CD4-positive, alpha-beta memory T cell (primary cell): ENCODE measurements at regions not wholly inside any gene's neighbourhood (a gene's known extent, or its start where the extent isn't known, plus 50 kb on each side); places are given as distances from the start of the nearest gene placed in this dataset.

ENCODE experiments used
- CTCF ChIA-PET: fragments of 350-600 bp; sonication (Branson Sonifier 250); formaldehyde crosslinking; loops from one replicate; lab custom pipeline; 2021; ENCODE audit warnings: inconsistent platforms; ENCODE audit not compliant: partially characterized antibody; lab: Charles Lee
- POLR2A ChIA-PET: fragments of 350-600 bp; sonication (Branson Sonifier 250); formaldehyde crosslinking; loops from one replicate; lab custom pipeline; 2021; ENCODE audit not compliant: partially characterized antibody; lab: Charles Lee
- DNase-seq, 5 donors: peaks; one replicate each; pipeline versions ENCODE4 v3.0.0 to v3.0.0-alpha.2; 2020 to 2022; ENCODE audit warnings: mixed read lengths in 1 of 5
- H3K27ac ChIP-seq: one replicate; pipeline ENCODE4 v1.7.0; 2013; ENCODE audit warnings: low read depth, low read length
- H3K27me3 ChIP-seq: 2 replicates; pipeline ENCODE4 v1.7.0; 2013; ENCODE audit warnings: mild to moderate bottlenecking, low read length, moderate library complexity; ENCODE audit not compliant: insufficient read depth
- H3K36me3 ChIP-seq: 2 replicates; pipeline ENCODE4 v1.7.0; 2013; ENCODE audit warnings: mild to moderate bottlenecking, low read length, moderate library complexity; ENCODE audit not compliant: insufficient read depth
- H3K4me1 ChIP-seq: 2 replicates; pipeline ENCODE4 v1.7.0; 2013; ENCODE audit warnings: mild to moderate bottlenecking, low read length, moderate library complexity; ENCODE audit not compliant: insufficient read depth
- H3K4me3 ChIP-seq, 2 donors: one replicate each; pipeline ENCODE4 v1.7.0; 2013; ENCODE audit warnings: low read length in 2 of 2, mild to moderate bottlenecking in 1 of 2
- H3K9me3 ChIP-seq, 2 donors: one replicate each; pipeline ENCODE4 v1.7.0; 2013; ENCODE audit warnings: low read length in 2 of 2, control low read depth in 1 of 2; ENCODE audit not compliant: control insufficient read depth in 1 of 2
- H3K27ac Mint-ChIP-seq, 7 donors: one replicate each; pipeline ENCODE4 v1.8.0; 2020 to 2021; ENCODE audit warnings: mixed read lengths in 7 of 7, mild to moderate bottlenecking in 6 of 7, inconsistent platforms in 3 of 7, moderate library complexity in 3 of 7
- H3K27me3 Mint-ChIP-seq, 2 donors: one replicate each; pipeline ENCODE4 v1.8.0; 2020 to 2021; ENCODE audit warnings: mixed read lengths in 2 of 2
- H3K36me3 Mint-ChIP-seq, 2 donors: one replicate each; pipeline ENCODE4 v1.8.0; 2020 to 2021; ENCODE audit warnings: mixed read lengths in 2 of 2, inconsistent platforms in 1 of 2, mild to moderate bottlenecking in 1 of 2
- H3K4me1 Mint-ChIP-seq, 4 donors: one replicate each; pipeline ENCODE4 v1.8.0; 2020 to 2021; ENCODE audit warnings: mixed read lengths in 4 of 4, mild to moderate bottlenecking in 1 of 4
- H3K4me3 Mint-ChIP-seq, 8 donors: one replicate each; pipeline ENCODE4 v1.8.0; 2020 to 2021; ENCODE audit warnings: mixed read lengths in 8 of 8, mild to moderate bottlenecking in 7 of 8, moderate library complexity in 6 of 8, inconsistent platforms in 3 of 8
- H3K9me3 Mint-ChIP-seq, 8 donors: one replicate each; pipeline ENCODE4 v1.8.0; 2020 to 2021; ENCODE audit warnings: mixed read lengths in 8 of 8, mild to moderate bottlenecking in 5 of 8, inconsistent platforms in 3 of 8, moderate library complexity in 1 of 8
- intact Hi-C: fragments of 100-400 bp; cut with micrococcal nuclease; formaldehyde crosslinking; loops from one replicate; pipeline ENCODE4 v1.15.1; 2023

GRCh38 chr11:26096451-26096850 lies 235.5 kb upstream of the ANO3 start:
- DNase-seq = no peak
- Histone ChIP-seq H3K4me1 (no peaks in the 10 kb centered on the region), H3K36me3 (no peaks in the 10 kb centered on the region), H3K9me3 (no peaks in the 10 kb centered on the region), H3K27me3 (no peaks in the 10 kb centered on the region), H3K4me3 (no peak overlapping the region), H3K27ac (no peak overlapping the region)
- no peak overlapping the region for H3K27ac Mint-ChIP-seq
- H3K4me3 Mint-ChIP-seq = no peak overlapping the region
- H3K9me3 Mint-ChIP-seq = peaks cover 0 to 22% (median 4%) of the 10 kb centered on the region in 8 donors
- intact Hi-C loops = no loop called here
- no peaks in the 10 kb centered on the region for H3K4me1 Mint-ChIP-seq
- ChIA-PET POLR2A (no interaction called here), CTCF (no interaction called here)
- H3K27me3 Mint-ChIP-seq = no peaks in the 10 kb centered on the region
- no peaks in the 10 kb centered on the region for H3K36me3 Mint-ChIP-seq

- Mint-ChIP-seq H3K27ac (no peak overlapping the region), H3K27me3 (no peaks in the 10 kb centered on the region), H3K4me1 (no peaks in the 10 kb centered on the region), H3K4me3 (no peak overlapping the region), H3K36me3 (no peaks in the 10 kb centered on the region), H3K9me3 (peaks cover 0 to 18% (median 3%) of the 10 kb centered on the region in 8 donors)
- POLR2A ChIA-PET = no interaction called here
- Histone ChIP-seq H3K9me3 (no peaks in the 10 kb centered on the region), H3K4me3 (no peak overlapping the region), H3K4me1 (no peaks in the 10 kb centered on the region), H3K27me3 (no peaks in the 10 kb centered on the region), H3K36me3 (no peaks in the 10 kb centered on the region), H3K27ac (no peak overlapping the region)
- no peak for DNase-seq
- intact Hi-C loops = no loop called here
- CTCF ChIA-PET = no interaction called here
Measured at GRCh38 chr11:26102325-26102724, 229.6 kb upstream of the ANO3 start.

DNA sequence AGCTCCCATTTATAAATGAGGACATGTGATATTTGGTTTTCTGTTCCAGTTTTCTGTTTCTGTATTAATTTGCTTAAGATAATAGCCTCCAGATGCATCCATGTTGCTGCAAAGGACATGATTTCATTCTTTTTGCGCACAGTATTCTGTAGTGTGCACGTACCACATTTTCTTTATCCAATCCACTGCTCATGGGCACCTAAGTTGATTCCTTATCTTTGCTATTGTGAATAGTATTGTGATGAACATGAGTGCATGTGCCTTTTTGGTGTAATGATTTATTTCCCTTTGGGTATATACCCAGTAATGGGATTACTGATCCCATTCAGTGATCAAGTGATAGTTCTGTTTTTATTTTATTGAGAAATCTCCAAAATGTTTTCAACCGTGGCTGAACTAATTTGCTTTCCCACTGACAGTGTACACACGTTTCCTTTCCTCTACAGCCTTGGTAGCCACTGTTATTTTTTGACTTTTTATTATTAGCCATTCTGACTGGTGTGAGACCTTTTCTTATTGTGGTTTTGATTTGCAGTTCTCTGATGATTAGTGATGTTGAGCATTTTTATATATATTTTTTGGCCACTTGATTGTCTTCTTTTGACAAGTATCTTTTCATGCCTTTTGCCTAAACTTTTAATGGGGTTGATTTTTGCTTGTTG lies 226.0 kb upstream of the ANO3 start:
- Histone ChIP-seq H3K27ac (no peak overlapping the region), H3K4me3 (no peak overlapping the region), H3K27me3 (no peaks in the 10 kb centered on the region), H3K9me3 (no peaks in the 10 kb centered on the region), H3K36me3 (no peaks in the 10 kb centered on the region), H3K4me1 (no peaks in the 10 kb centered on the region)
- Mint-ChIP-seq H3K27me3 (no peaks in the 10 kb centered on the region), H3K9me3 (peaks cover 0 to 6% (median 3%) of the 10 kb centered on the region in 8 donors), H3K4me1 (no peaks in the 10 kb centered on the region), H3K36me3 (no peaks in the 10 kb centered on the region), H3K4me3 (no peak overlapping the region), H3K27ac (no peak overlapping the region)
- ChIA-PET CTCF (no interaction called here), POLR2A (no interaction called here)
- intact Hi-C loops = no loop called here
- no peak for DNase-seq

DNA sequence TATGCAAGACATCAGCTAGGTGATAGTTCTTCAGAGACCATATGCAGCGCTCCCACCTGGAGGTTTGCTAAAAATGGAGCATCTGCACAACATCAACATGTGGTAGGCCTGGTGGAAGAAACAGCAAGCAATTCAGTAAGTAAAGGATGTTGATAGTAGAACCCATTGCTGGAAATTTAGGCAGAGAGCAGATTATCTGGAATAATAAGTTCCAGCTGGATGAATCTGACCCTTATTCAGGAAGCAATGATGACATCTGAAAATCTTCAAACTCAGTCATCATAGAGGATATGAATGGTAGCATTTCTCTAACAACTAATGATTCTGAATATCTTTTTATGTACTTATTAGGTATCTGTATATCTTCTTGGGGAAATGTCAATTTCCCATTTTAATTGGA lies 225.2 kb upstream of the ANO3 start:
- DNase-seq = no peak
- no peaks in the 10 kb centered on the region for H3K36me3 Mint-ChIP-seq
- H3K27me3 ChIP-seq = no peaks in the 10 kb centered on the region
- H3K36me3 ChIP-seq = no peaks in the 10 kb centered on the region
- no peaks in the 10 kb centered on the region for H3K4me1 Mint-ChIP-seq
- peaks cover 0 to 6% (median 3%) of the 10 kb centered on the region in 8 donors for H3K9me3 Mint-ChIP-seq
- H3K27ac ChIP-seq = no peak overlapping the region
- no peak overlapping the region for H3K4me3 Mint-ChIP-seq
- intact Hi-C loops = no loop called here
- ChIA-PET CTCF (no interaction called here), POLR2A (no interaction called here)
- no peaks in the 10 kb centered on the region for H3K27me3 Mint-ChIP-seq
- H3K9me3 ChIP-seq = no peaks in the 10 kb centered on the region
- H3K4me1 ChIP-seq = no peaks in the 10 kb centered on the region
- no peak overlapping the region for H3K4me3 ChIP-seq
- no peak overlapping the region for H3K27ac Mint-ChIP-seq

DNA sequence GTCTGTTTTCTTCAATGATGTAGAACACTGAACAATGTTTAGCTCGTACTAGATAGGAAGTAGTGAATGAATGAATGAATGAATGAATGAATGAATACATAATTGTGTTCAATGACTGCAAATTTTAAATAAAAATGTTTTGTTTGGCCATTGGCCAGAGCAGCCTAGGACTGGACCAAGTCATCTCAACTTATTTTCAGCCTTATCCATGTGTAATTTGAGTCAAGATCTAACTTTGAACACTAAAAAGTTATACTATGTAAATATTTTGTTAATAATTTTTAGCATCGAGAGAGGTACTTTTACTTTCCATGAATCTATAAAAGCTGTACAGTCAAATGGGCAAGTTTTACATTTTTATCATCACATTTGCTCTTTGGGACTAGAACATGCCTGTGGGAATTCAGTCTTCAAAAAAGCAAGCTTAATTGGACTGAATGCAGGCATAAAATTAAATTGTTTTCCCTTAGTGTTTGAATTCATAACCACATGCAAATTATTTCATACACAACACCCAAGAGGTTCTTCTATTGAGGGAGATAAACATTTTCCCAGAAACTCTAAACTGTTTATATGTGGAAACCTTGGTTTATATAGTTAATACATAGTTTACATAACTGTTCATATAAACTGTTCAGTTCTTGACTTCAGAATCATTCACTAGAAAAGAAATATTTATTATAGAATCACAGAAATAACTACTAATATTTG lies 222.1 kb upstream of the ANO3 start:
- H3K4me3 ChIP-seq = no peak overlapping the region
- Mint-ChIP-seq H3K4me3 (no peak overlapping the region), H3K27ac (no peak overlapping the region), H3K36me3 (no peaks in the 10 kb centered on the region), H3K9me3 (peaks cover 0 to 12% (median 7%) of the 10 kb centered on the region in 8 donors), H3K27me3 (no peaks in the 10 kb centered on the region), H3K4me1 (no peaks in the 10 kb centered on the region)
- no peaks in the 10 kb centered on the region for H3K9me3 ChIP-seq
- intact Hi-C loops = no loop called here
- no peaks in the 10 kb centered on the region for H3K36me3 ChIP-seq
- H3K4me1 ChIP-seq = no peaks in the 10 kb centered on the region
- H3K27ac ChIP-seq = no peak overlapping the region
- CTCF ChIA-PET = no interaction called here
- DNase-seq = no peak
- POLR2A ChIA-PET = no interaction called here
- H3K27me3 ChIP-seq = no peaks in the 10 kb centered on the region

- Histone ChIP-seq H3K4me3 (no peak overlapping the region), H3K27ac (no peak overlapping the region), H3K36me3 (no peaks in the 10 kb centered on the region), H3K27me3 (no peaks in the 10 kb centered on the region), H3K9me3 (no peaks in the 10 kb centered on the region), H3K4me1 (no peaks in the 10 kb centered on the region)
- Mint-ChIP-seq H3K36me3 (no peaks in the 10 kb centered on the region), H3K9me3 (peaks cover 0 to 12% (median 8%) of the 10 kb centered on the region in 8 donors), H3K27me3 (no peaks in the 10 kb centered on the region), H3K4me1 (no peaks in the 10 kb centered on the region), H3K4me3 (no peak overlapping the region), H3K27ac (no peak overlapping the region)
- ChIA-PET POLR2A (no interaction called here), CTCF (no interaction called here)
- no peak for DNase-seq
- intact Hi-C loops = no loop called here
Measured at GRCh38 chr11:26112264-26112663, 219.7 kb upstream of the ANO3 start.

DNA sequence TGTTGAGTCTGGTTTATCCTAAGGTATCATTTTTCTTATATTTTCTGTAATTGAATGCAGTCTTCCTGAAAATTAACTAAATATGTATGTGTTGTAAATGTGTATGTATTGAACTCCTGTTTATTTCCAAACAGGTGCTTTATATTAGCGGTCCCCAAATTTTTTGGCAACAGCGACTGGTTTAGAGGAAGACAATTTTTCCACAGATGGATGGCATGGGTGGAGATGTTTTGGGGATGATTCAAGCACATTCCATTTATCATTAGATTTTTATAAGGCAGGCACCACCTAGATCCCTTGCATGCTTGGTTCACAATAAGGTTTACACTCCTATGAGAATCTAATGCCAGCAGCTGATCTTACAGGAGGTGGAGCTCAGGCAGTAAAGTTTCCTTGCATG lies 210.5 kb upstream of the ANO3 start:
- ChIA-PET CTCF (no interaction called here), POLR2A (no interaction called here)
- Mint-ChIP-seq H3K27me3 (no peaks in the 10 kb centered on the region), H3K9me3 (peaks cover 2 to 11% (median 7%) of the 10 kb centered on the region in 8 donors), H3K27ac (no peak overlapping the region), H3K4me3 (no peak overlapping the region), H3K36me3 (no peaks in the 10 kb centered on the region), H3K4me1 (no peaks in the 10 kb centered on the region)
- Histone ChIP-seq H3K27ac (no peak overlapping the region), H3K9me3 (no peaks in the 10 kb centered on the region), H3K36me3 (no peaks in the 10 kb centered on the region), H3K4me3 (no peak overlapping the region), H3K27me3 (no peaks in the 10 kb centered on the region), H3K4me1 (no peaks in the 10 kb centered on the region)
- intact Hi-C loops = no loop called here
- DNase-seq = no peak
